SK-N-MC (cell line): ENCODE measurements at regions not wholly inside any gene's neighbourhood (a gene's known extent, or its start where the extent isn't known, plus 50 kb on each side); places are given as distances from the start of the nearest gene placed in this dataset.

Experiments
- DNase-seq: peaks from one replicate; pipeline ENCODE4 v3.0.0-alpha.2; 2011; ENCODE audit warnings: low read depth, low spot score
- H3K27ac ChIP-seq: fragments of 200-600 bp; sonication (generic); 2 replicates; pipeline ENCODE4 v1.5.1; 2016; ENCODE audit warnings: mixed run types
- H3K36me3 ChIP-seq: fragments of 200-600 bp; sonication (generic); 2 replicates; pipeline ENCODE4 v1.6.1; 2017; ENCODE audit warnings: antibody characterized with exemption, low read length, mixed read lengths; ENCODE audit not compliant: insufficient read depth
- H3K4me3 ChIP-seq: fragments of 200-600 bp; sonication (generic); 2 replicates; pipeline ENCODE4 v1.5.1; 2016
- H3K9ac ChIP-seq: fragments of 200-600 bp; sonication (generic); 2 replicates; pipeline ENCODE4 v1.8.0; 2017; ENCODE audit warnings: mixed run types, mixed read lengths; ENCODE audit not compliant: insufficient read length
- H3K9me3 ChIP-seq: fragments of 200-600 bp; sonication (generic); 2 replicates; pipeline ENCODE4 v1.6.1; 2017; ENCODE audit warnings: low read depth, mild to moderate bottlenecking, antibody characterized with exemption, low read length, moderate library complexity, mixed read lengths
- EZH2 ChIP-seq: fragments of 200-600 bp; sonication (generic); IDR thresholded peaks from one replicate; pipeline ENCODE4 v1.6.1; 2017; ENCODE audit warnings: antibody characterized with exemption
- FOXP2 ChIP-seq: optimal IDR thresholded peaks from 2 replicates; pipeline ENCODE3; 2011; ENCODE audit warnings: mild to moderate bottlenecking, moderate library complexity; ENCODE audit not compliant: insufficient read depth; ENCODE audit errors: extremely low read length, control extremely low read depth
- POLR2AphosphoS5 ChIP-seq: IDR thresholded peaks from 2 replicates; pipeline ENCODE4 v1.6.1; 2012; ENCODE audit warnings: mild to moderate bottlenecking, low read depth, low read length, borderline replicate concordance

DNA sequence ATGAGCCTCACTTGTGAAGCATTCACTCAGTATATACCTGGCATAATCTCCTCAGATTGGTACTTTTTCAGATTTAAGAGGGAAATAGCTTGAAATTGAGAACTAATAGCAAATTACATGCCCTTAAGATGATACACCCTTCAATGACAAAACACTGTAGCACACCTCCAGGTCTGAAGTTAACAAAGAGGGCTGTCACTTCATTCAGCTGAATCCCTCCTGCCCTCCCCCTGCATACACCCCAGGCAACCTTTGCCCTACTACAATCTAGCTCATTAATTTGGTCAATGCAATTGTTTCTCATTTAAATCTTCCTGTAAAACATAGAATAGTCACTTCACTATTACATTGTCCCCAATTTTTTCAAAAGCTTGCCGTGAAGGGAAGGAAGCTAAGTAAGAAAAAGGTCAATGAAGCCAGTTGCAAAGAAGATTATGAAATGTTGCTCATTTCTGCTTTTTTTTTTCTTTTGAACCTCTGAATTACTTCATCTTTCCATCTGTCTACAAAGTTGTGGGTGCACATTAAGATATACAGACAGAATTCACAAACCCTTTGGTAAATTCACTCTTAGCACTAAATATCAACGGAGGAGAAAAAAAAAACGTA, 294.8 kb upstream of the PTGER4 start:
- Histone ChIP-seq H3K27ac (no peak overlapping the region), H3K9ac (no peak overlapping the region), H3K4me3 (no peak overlapping the region), H3K36me3 (no peaks in the 10 kb centered on the region), H3K9me3 (no peaks in the 10 kb centered on the region)
- no peak for TF ChIP-seq FOXP2
- TF ChIP-seq EZH2, result no peak
- no peak for TF ChIP-seq POLR2AphosphoS5
- no peak for DNase-seq

DNA sequence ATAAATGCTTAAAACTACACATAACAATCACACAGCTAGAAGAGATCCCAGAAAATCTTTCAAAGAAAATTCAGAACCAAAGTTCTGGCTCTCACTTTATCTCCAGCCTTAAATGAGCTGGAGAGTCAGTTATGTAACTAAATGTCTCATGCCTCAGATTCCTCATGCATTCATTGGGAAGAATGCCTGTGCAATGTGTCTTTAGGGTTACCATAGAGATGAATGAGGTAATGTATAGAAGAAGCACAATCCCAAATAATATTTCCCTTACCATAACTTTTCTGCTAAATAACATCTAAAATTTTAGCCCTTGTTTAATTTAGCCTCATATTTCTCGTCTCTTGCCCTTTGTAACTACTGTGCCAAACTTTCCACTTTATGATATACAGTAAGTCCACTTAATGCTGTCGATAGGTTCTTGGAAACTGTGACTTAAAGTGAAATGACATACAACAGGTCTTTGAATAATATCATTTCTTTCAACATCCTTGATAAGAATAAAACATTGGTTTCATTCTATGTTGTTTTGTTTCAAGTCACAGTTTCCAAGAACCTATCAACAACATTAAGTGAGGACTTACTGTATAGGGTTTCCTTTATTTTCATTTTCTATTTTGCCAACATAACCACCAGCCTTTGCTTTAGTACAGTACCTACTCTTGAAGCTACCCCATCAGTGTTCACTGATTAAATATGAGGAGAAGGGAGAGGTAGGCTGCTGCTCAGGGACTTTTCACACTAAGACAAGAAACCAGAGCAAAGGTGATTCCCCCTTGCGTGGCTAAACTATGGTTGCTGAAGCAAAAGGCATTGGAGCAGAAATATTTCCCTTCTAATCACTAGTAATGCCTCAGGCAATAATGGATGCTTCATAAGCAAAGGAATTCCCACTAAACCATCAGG, 295.7 kb upstream of the PTGER4 start:
- Histone ChIP-seq H3K27ac (no peak overlapping the region), H3K9me3 (no peaks in the 10 kb centered on the region), H3K9ac (no peak overlapping the region), H3K4me3 (0 out of 2 replicates have a peak overlapping the region, but pooled peaks have one; percentile 17), H3K36me3 (no peaks in the 10 kb centered on the region)
- peak; percentile 32 for DNase-seq
- TF ChIP-seq FOXP2 (no peak), POLR2AphosphoS5 (no peak), EZH2 (no peak)

DNA sequence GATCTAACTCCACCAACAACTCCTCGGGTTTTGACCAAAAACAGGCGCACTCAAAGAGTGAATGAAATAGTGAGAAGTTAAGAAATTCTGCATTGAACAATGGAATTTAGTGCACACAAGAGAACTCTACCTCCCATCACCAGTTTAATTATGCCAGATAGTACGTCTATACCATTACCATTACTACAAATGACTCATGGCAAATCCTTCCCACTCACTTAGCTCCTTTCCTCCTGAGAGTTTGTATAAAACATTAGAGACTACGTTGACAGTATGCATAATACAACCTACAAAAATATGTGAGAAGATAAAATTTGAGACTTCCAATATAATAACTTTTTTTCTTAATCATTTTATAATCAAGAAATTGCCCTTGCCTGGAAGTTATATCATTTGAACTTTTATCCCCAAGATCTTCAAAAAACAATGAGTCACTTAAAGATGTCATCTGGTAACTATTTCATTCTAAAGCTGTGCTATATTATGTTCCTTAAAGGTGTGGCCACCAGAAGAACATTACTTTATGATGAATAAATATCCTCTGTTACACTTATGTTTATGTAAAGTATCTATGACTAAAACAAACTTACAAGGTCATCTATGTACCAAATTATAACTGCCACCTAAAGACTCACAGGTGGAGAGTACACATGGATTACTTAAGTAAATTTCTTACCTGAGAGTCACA, 297.9 kb upstream of the PTGER4 start:
- no peaks in the 10 kb centered on the region for H3K9me3 ChIP-seq
- H3K9ac ChIP-seq, result no peak overlapping the region
- H3K4me3 ChIP-seq, result no peak overlapping the region
- no peak overlapping the region for H3K27ac ChIP-seq
- no peak for TF ChIP-seq EZH2
- no peak for TF ChIP-seq FOXP2
- no peak for TF ChIP-seq POLR2AphosphoS5
- H3K36me3 ChIP-seq, result no peaks in the 10 kb centered on the region
- DNase-seq, result no peak

DNA sequence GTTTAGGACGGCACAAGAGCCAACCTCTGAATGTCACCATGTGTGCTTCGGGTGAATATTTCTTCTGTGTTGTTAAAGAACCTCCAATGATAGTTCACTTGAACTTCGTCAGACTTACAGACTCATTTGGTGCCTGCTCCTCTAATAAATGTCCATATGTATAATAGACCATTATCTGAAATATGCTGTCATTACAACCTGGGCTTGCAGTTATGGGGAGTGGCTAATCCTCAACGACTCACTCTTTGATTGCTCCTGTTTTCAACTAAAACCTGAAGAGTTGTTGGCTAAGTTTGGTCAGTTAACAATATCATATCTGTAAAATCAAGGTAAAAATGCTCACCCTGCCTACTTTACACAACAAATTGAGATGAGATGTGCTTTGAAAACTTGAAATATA, 298.7 kb upstream of the PTGER4 start:
- no peak overlapping the region for H3K27ac ChIP-seq
- H3K36me3 ChIP-seq, result no peaks in the 10 kb centered on the region
- TF ChIP-seq FOXP2 (no peak), EZH2 (no peak), POLR2AphosphoS5 (no peak)
- H3K4me3 ChIP-seq, result no peak overlapping the region
- no peak for DNase-seq
- no peak overlapping the region for H3K9ac ChIP-seq
- H3K9me3 ChIP-seq, result no peaks in the 10 kb centered on the region

DNA sequence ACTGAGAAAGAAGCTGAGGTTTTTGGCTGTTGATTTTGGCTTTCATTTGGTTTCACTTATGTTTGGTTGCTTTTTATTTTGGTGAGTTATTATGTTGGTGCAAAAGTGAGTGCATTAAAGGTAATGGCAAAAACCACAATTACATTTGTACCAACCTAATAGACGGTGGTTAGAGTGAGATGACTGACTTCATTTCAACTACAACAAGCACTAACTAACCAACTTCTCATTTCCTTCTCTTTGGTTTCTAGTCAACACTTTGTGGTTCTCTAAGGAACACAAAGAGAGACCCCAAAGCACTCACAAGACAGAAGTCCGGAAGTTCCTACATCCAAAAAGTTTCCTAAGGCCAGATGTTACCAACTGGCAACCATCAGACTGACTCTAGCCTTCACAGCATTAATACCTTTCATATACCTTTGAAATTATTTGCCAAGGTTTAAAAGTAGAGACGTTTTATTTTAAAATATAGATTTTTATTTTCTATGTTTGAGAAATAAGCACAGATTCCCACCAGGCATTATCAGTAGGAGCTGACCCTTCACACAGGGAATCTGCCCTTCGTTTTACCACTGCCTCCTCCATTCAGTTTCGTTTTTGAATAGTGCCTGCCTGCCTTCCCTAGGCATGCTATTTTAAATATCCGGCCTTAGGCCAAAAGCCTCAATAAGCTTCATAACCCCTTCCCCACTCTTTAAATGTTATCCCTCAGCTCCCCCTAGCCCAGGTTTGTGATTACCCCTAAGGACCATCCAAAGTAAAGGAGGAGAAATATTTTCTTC, 301.1 kb upstream of the PTGER4 start:
- TF ChIP-seq EZH2, result no peak
- no peak for TF ChIP-seq FOXP2
- TF ChIP-seq POLR2AphosphoS5, result no peak
- H3K9me3 ChIP-seq, result no peaks in the 10 kb centered on the region
- no peak for DNase-seq
- H3K27ac ChIP-seq, result no peak overlapping the region
- H3K36me3 ChIP-seq, result no peaks in the 10 kb centered on the region
- no peak overlapping the region for H3K4me3 ChIP-seq
- no peak overlapping the region for H3K9ac ChIP-seq

DNA sequence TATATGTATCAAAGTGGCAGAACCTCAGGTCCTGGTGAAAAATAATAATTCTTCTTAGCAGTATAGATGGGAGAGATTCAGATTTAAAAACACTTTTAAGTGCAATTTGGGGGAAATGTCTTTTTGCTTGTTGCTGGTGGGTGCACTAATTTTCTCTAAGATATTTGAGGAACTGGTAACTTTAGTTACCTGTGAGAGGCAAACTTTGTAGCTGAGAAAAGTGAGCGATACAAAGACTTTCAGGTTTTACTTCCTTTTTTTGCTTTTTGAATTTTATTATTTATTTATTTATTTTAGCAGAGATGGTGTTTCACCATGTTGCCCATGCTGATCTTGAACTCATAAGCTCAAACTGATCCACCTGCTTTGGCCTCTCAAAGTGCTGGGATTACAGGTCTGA, 303.1 kb upstream of the PTGER4 start:
- no peak for TF ChIP-seq EZH2
- TF ChIP-seq POLR2AphosphoS5, result no peak
- TF ChIP-seq FOXP2, result no peak
- Histone ChIP-seq H3K36me3 (no peaks in the 10 kb centered on the region), H3K9ac (no peak overlapping the region), H3K27ac (no peak overlapping the region), H3K4me3 (no peak overlapping the region), H3K9me3 (no peaks in the 10 kb centered on the region)
- no peak for DNase-seq

DNA sequence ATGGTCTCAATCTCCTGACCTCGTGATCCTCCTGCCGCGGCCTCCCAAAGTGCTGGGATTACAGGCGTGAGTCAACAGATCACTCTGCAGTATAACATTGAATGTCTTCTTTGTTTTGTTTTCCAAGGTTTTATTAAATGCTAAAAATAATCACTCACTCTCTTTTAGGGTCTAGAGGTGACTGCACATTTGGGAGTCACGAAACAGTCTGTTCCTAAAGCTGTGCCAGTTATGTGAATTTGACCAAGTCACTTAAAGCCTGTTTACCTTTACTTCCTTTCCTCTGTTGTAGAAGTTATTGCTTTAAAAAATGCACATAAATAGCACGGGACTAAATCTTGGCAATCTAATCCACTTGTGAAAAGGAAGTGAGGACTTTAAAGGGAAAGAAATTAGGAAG, 304.9 kb upstream of the PTGER4 start:
- H3K36me3 ChIP-seq, result no peaks in the 10 kb centered on the region
- H3K9ac ChIP-seq, result no peak overlapping the region
- no peak for DNase-seq
- no peaks in the 10 kb centered on the region for H3K9me3 ChIP-seq
- TF ChIP-seq FOXP2 (no peak), POLR2AphosphoS5 (no peak), EZH2 (no peak)
- no peak overlapping the region for H3K27ac ChIP-seq
- H3K4me3 ChIP-seq, result no peak overlapping the region
